ENCODE measurements at regions not wholly inside any gene's neighbourhood (a gene's known extent, or its start where the extent isn't known, plus 50 kb on each side); places are given as distances from the start of the nearest gene placed in this dataset.

DNA sequence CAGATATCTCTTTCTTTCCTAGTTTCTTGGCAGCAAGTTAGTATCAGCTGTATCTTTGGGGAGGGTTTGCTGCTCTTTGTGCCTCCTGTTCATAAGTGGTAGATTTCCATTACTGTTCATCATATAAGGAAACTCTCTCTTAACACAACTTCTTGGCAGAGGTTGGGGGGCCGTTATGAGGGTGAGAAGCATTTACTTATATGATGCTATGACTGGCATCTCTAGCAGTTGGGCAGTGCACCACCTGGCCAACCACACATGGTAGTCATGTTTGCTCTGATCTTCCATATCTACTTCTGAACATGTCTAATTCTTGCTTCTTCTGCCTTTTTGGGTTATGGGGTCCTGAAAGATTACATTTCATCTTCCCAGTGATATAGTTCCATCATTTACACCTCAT lies 282.2 kb downstream of the CYRIA start:
- H3K4me2 ChIP-seq (ENCODE audit: low read depth, low read length): no peak overlapping the region
- no TSS peak for BruUV-seq (replicated peaks)
- ATAC-seq (ENCODE audit: low read depth) (no peak), DNase-seq (no peak)
- in situ Hi-C loops (cut with MboI; ENCODE audit: low sequenced_read_pairs): no loop called here
- H3K23ac ChIP-seq (ENCODE audit: low read depth, low read length): no peak overlapping the region
- CTCF ChIA-PET: no interaction called here
- dilution Hi-C loops (cut with HindIII; ENCODE audit: low sequenced_read_pairs, unreplicated experiment): no loop called here
- no peak overlapping the region for H2AFZ ChIP-seq (replicated peaks; ENCODE audit: low read length, poor library complexity)
- H3K79me1 ChIP-seq (ENCODE audit: low read depth in 1 of 2, low read length in 2 of 2): no peaks in the 10 kb centered on the region
- H2AK9ac ChIP-seq (replicated peaks; ENCODE audit: low read depth, low read length, poor library complexity): no peak overlapping the region
- POLR2A ChIA-PET (ENCODE audit: unreplicated experiment): no interaction called here
- H2BK20ac ChIP-seq (ENCODE audit: low read depth, low read length): no peak overlapping the region
- H3K4me3 ChIP-seq (ENCODE audit: insufficient read depth, low read depth, low read length): no peak overlapping the region
- no peak overlapping the region for H3K27ac ChIP-seq (ENCODE audit: insufficient read depth, low read length)
- H3K27me3 ChIP-seq (ENCODE audit: control insufficient read depth, insufficient read depth, low read length): no peaks in the 10 kb centered on the region
- no peak overlapping the region for H3K56ac ChIP-seq (ENCODE audit: extremely low read depth, insufficient read depth, low read length)
- H3K18ac ChIP-seq (ENCODE audit: low read depth, low read length): no peak overlapping the region
- WGBS, 2 experiments (ENCODE audit: extremely low coverage in 2 of 2, insufficient read length in 1 of 2): no CpG with 5 or more reads among the region's 1 CpG
- intact Hi-C loops (cut with micrococcal nuclease): no loop called here
- no peak overlapping the region for H4K8ac ChIP-seq (ENCODE audit: low read depth in 2 of 2, low read length in 2 of 2)
- H4K5ac ChIP-seq (ENCODE audit: low read depth, low read length): no peak overlapping the region
- peaks cover 11% of the 10 kb centered on the region for H3K9me3 ChIP-seq (ENCODE audit: control insufficient read depth, insufficient read depth, low read length)
- no peak overlapping the region for H2BK120ac ChIP-seq (ENCODE audit: low read depth, low read length)
- TF ChIP-seq BHLHE40 (IDR thresholded peaks at IDR 0.05; ENCODE audit: low read depth, low read length): no peak
- no peak for TF ChIP-seq CEBPB (IDR thresholded peaks at IDR 0.05; ENCODE audit: low read depth, low read length)
- no peak for TF ChIP-seq RAD21 (IDR thresholded peaks at IDR 0.05; ENCODE audit: low read length)
- no peak for TF ChIP-seq NFE2L2 (IDR thresholded peaks at IDR 0.05; ENCODE audit: low read depth, low read length)
- no peak for TF ChIP-seq RFX5 (IDR thresholded peaks at IDR 0.05; ENCODE audit: low read depth, low read length)
- TF ChIP-seq, protein P1, sequence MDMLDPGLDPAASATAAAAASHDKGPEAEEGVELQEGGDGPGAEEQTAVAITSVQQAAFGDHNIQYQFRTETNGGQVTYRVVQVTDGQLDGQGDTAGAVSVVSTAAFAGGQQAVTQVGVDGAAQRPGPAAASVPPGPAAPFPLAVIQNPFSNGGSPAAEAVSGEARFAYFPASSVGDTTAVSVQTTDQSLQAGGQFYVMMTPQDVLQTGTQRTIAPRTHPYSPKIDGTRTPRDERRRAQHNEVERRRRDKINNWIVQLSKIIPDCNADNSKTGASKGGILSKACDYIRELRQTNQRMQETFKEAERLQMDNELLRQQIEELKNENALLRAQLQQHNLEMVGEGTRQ (IDR thresholded peaks at IDR 0.05; ENCODE audit: low read depth, low read length): no peak
- TF ChIP-seq FOS (IDR thresholded peaks at IDR 0.05; ENCODE audit: low read depth, low read length): no peak
- TF ChIP-seq, protein P2, sequence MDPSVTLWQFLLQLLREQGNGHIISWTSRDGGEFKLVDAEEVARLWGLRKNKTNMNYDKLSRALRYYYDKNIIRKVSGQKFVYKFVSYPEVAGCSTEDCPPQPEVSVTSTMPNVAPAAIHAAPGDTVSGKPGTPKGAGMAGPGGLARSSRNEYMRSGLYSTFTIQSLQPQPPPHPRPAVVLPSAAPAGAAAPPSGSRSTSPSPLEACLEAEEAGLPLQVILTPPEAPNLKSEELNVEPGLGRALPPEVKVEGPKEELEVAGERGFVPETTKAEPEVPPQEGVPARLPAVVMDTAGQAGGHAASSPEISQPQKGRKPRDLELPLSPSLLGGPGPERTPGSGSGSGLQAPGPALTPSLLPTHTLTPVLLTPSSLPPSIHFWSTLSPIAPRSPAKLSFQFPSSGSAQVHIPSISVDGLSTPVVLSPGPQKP (IDR thresholded peaks at IDR 0.05; ENCODE audit: borderline replicate concordance, low read depth, low read length): no peak
- TF ChIP-seq SMC3 (IDR thresholded peaks at IDR 0.05; ENCODE audit: low read depth, low read length): no peak
- no peak for TF ChIP-seq MAZ (IDR thresholded peaks at IDR 0.05; ENCODE audit: borderline replicate concordance, low read depth, low read length)
- TF ChIP-seq MAFK (IDR thresholded peaks at IDR 0.05; ENCODE audit: low read depth, low read length): no peak
- TF ChIP-seq POLR2A (IDR thresholded peaks at IDR 0.05; ENCODE audit: low read depth, low read length): no peak
- TF ChIP-seq, protein P3, sequence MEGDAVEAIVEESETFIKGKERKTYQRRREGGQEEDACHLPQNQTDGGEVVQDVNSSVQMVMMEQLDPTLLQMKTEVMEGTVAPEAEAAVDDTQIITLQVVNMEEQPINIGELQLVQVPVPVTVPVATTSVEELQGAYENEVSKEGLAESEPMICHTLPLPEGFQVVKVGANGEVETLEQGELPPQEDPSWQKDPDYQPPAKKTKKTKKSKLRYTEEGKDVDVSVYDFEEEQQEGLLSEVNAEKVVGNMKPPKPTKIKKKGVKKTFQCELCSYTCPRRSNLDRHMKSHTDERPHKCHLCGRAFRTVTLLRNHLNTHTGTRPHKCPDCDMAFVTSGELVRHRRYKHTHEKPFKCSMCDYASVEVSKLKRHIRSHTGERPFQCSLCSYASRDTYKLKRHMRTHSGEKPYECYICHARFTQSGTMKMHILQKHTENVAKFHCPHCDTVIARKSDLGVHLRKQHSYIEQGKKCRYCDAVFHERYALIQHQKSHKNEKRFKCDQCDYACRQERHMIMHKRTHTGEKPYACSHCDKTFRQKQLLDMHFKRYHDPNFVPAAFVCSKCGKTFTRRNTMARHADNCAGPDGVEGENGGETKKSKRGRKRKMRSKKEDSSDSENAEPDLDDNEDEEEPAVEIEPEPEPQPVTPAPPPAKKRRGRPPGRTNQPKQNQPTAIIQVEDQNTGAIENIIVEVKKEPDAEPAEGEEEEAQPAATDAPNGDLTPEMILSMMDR (conservative IDR thresholded peaks at IDR 0.05; ENCODE audit: low read depth, low read length): no peak
- no peaks in the 10 kb centered on the region for H3K9me1 ChIP-seq (ENCODE audit: insufficient read depth, low read length)
- H3K4me1 ChIP-seq (ENCODE audit: control insufficient read depth, insufficient read depth, low read length): no peaks in the 10 kb centered on the region
- no peak overlapping the region for H2BK15ac ChIP-seq (ENCODE audit: low read depth, low read length)
- H2AK5ac ChIP-seq (ENCODE audit: low read depth, low read length): no peak overlapping the region
- H4K91ac ChIP-seq (ENCODE audit: insufficient read depth, low read depth, low read length): no peak overlapping the region
- no peak overlapping the region for H3K9ac ChIP-seq (ENCODE audit: low read depth, low read length)
- H4K20me1 ChIP-seq (ENCODE audit: insufficient read depth, low read length): no peaks in the 10 kb centered on the region
- H3K14ac ChIP-seq (replicated peaks; ENCODE audit: low read depth, low read length): no peak overlapping the region
- H3K4ac ChIP-seq (ENCODE audit: low read depth, low read length): no peak overlapping the region
- no peak overlapping the region for H2BK5ac ChIP-seq (ENCODE audit: low read depth, low read length, poor library complexity, severe bottlenecking)
- H3K36me3 ChIP-seq (ENCODE audit: control insufficient read depth, insufficient read depth, low read length): no peaks in the 10 kb centered on the region

All from IMR-90 (cell line).